ENCODE measurements at regions not wholly inside any gene's neighbourhood (a gene's known extent, or its start where the extent isn't known, plus 50 kb on each side); places are given as distances from the start of the nearest gene placed in this dataset.
"Not testable (repeated sequence)": the region's sequence is repeated elsewhere in the genome, so short reads cannot be mapped to it uniquely, and the experiment has no call there.

DNA sequence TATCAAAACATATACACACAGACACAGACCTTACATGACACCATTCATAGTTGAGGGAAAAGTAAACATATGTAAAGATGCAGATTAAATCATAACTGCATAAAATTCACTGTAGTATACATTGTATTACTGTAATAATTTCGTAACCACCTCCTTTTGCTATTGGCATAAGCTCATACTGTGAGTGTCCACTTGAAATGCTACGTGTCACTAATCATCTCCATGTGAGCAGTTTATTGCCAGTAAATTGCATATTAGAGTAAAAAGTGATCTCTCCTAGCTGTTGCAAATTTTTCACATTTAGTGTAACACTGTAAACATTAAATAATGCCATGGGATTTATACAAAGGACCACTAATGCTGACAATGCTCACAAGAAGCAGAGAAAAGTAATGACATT, 256.7 kb upstream of the GNPDA2 start:
- WGBS, result 80% methylated on average over 2 of the region's 2 CpGs
- Histone ChIP-seq H3K36me3 (no peaks in the 10 kb centered on the region), H3K4me3 (no peak overlapping the region), H3K27ac (replicated peaks in 1 of 4) (no peak overlapping the region), H3K4me1 (no peaks in the 10 kb centered on the region), H3K27me3 (no peaks in the 10 kb centered on the region), H3K9me3 (no peaks in the 10 kb centered on the region)
- TF ChIP-seq POLR2AphosphoS5 (IDR thresholded peaks at IDR 0.05), result no peak
- TF ChIP-seq, protein P1, sequence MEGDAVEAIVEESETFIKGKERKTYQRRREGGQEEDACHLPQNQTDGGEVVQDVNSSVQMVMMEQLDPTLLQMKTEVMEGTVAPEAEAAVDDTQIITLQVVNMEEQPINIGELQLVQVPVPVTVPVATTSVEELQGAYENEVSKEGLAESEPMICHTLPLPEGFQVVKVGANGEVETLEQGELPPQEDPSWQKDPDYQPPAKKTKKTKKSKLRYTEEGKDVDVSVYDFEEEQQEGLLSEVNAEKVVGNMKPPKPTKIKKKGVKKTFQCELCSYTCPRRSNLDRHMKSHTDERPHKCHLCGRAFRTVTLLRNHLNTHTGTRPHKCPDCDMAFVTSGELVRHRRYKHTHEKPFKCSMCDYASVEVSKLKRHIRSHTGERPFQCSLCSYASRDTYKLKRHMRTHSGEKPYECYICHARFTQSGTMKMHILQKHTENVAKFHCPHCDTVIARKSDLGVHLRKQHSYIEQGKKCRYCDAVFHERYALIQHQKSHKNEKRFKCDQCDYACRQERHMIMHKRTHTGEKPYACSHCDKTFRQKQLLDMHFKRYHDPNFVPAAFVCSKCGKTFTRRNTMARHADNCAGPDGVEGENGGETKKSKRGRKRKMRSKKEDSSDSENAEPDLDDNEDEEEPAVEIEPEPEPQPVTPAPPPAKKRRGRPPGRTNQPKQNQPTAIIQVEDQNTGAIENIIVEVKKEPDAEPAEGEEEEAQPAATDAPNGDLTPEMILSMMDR (IDR thresholded peaks at IDR 0.05), result no peak
- TF ChIP-seq EP300 (IDR thresholded peaks at IDR 0.05), result no peak
- no peak for TF ChIP-seq POLR2A (IDR thresholded peaks at IDR 0.05; ENCODE audit: low read depth)
- intact Hi-C loops (cut with DNase I), result no loop called here
- DNase-seq (ENCODE audit: extremely low spot score), result no peak

DNA sequence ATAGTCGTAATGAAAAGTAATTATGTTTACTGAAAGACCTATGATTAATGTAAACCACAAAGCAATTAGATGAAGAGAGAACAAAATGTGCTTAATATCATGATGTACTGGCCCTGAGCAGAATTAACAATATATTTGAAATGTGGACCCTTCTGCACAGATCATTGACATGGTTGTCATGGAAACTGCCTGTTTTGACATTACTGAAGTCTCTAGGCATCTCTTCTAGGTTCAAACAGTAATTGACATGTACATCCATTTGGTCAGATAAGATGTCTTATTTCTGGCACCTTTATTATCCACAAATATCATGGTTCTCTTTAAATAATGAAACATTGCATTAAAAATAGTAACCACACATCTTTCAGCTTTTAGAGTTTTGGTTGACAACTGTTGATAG, 251.7 kb upstream of the GNPDA2 start:
- no peak overlapping the region for H3K4me3 ChIP-seq
- no peaks in the 10 kb centered on the region for H3K36me3 ChIP-seq
- no peak for DNase-seq (ENCODE audit: extremely low spot score)
- H3K9me3 ChIP-seq, result no peaks in the 10 kb centered on the region
- H3K27me3 ChIP-seq, result no peaks in the 10 kb centered on the region
- no peaks in the 10 kb centered on the region for H3K4me1 ChIP-seq
- intact Hi-C loops (cut with DNase I), result no loop called here
- no peak overlapping the region for H3K27ac ChIP-seq (replicated peaks in 1 of 4)
- WGBS, result 50% methylated on average over 1 of the region's 1 CpG
- TF ChIP-seq, protein P1 (IDR thresholded peaks at IDR 0.05), result no peak
- TF ChIP-seq POLR2AphosphoS5 (IDR thresholded peaks at IDR 0.05) (no peak), EP300 (IDR thresholded peaks at IDR 0.05) (no peak), POLR2A (IDR thresholded peaks at IDR 0.05; ENCODE audit: low read depth) (no peak)

DNA sequence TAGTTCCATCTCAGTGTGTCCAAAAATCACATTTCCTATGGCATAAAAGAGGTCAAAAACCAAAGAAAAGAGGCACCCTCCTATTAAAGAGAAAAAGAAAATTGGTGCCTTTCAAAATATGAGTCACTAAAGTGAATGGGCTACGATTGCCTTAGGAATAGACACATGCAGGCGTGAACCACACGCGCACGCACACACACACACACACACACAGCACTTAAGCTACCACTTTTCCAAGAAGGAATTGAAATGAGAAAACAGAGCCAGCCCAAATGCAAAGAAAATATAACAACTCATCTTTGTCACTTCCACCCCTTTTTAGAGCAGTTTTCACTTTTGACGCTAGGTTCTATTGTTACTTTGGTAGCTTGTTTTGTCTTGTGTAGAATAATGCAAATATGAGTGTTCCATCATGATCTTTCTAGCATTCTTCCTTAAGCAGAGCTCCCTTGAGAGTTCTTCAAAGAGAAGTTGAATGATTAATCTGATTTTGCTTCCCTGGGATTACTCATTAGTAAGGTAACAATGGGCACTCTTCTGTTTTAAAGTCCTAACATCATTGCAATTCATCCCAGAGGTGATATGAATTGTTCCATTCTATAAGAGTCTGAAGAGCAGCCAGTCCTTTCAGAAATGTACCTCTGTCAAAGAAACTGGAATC, 239.2 kb upstream of the GNPDA2 start:
- intact Hi-C loops (cut with DNase I), result no loop called here
- TF ChIP-seq POLR2AphosphoS5 (IDR thresholded peaks at IDR 0.05) (no peak), EP300 (IDR thresholded peaks at IDR 0.05) (no peak), POLR2A (IDR thresholded peaks at IDR 0.05; ENCODE audit: low read depth) (no peak)
- TF ChIP-seq, protein P1 (IDR thresholded peaks at IDR 0.05), result no peak
- no peaks in the 10 kb centered on the region for H3K4me1 ChIP-seq
- peaks cover 0 to 5% (median 0%) of the 10 kb centered on the region in 4 donors for H3K9me3 ChIP-seq
- H3K4me3 ChIP-seq, result no peak overlapping the region
- no peak for DNase-seq (ENCODE audit: extremely low spot score)
- H3K36me3 ChIP-seq, result no peaks in the 10 kb centered on the region
- H3K27me3 ChIP-seq, result no peaks in the 10 kb centered on the region
- 90% methylated on average over 6 of the region's 6 CpGs for WGBS
- H3K27ac ChIP-seq (replicated peaks in 1 of 4), result no peak overlapping the region

DNA sequence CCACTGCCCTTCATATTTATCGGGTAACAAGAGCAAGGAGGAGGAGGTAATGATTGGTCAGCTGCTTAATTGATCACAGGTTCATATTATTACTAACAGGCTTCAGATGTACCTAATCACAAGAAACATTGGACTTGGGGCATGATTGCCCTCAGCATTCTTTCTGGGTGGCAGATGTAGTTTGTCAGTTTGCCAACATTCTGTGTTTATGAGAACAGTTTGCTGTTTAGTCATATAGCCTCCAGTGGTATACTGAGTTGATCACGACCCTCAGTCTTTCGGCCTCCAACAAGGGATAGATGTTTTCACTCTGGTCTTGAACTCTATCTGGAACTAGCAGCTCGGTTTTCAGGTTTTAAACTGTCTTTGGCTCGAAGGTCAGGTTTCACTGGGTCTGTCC, 237.7 kb upstream of the GNPDA2 start:
- H3K9me3 ChIP-seq; H3K4me3 ChIP-seq; H3K27ac ChIP-seq (replicated peaks in 1 of 4); H3K36me3 ChIP-seq; DNase-seq (ENCODE audit: extremely low spot score); H3K27me3 ChIP-seq; intact Hi-C loops (cut with DNase I); H3K4me1 ChIP-seq: not testable (repeated sequence)
- WGBS, result 71% methylated on average over 5 of the region's 5 CpGs

DNA sequence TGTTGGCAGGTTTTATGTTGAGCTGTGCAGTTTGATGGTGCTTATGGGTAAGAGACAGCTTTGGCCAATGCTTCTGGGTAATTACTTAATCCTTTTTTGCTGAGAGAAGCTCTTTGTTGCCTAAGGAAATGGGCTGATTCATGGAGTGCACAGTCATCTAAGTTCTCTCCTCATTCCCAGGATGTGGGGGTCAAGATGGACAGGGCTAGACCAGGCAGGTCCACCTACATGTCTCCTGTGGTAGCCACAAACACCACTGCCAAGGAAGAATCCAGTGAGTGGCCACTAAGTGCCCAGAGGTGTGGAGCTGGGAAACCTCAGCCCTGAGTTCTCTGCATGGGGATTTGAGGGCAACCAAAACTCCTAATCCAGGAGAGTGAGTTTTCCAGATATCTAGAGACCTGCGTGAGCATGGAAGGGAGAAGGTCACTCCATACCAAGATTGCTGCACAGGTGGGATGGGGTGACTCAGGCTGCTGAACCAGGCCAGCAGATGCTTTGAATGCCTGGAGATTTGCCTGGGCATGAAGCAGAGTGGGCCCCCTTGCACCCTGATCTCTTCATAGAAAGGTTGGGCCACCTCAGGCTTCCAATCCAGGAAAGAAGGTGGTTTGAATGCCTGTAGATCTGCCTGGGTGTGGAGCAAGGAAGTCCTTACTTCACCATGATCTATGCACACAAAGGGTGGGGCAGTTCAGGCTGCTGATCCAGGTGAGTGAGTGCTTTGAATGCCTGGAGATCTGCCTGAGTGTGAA, 234.8 kb upstream of the GNPDA2 start:
- peaks cover 0 to 5% (median 0%) of the 10 kb centered on the region in 4 donors for H3K9me3 ChIP-seq
- no peak for TF ChIP-seq POLR2A (IDR thresholded peaks at IDR 0.05; ENCODE audit: low read depth)
- intact Hi-C loops (cut with DNase I), result no loop called here
- H3K36me3 ChIP-seq, result no peaks in the 10 kb centered on the region
- H3K4me3 ChIP-seq, result no peak overlapping the region
- H3K4me1 ChIP-seq, result no peaks in the 10 kb centered on the region
- WGBS, result 100% methylated on average over 1 of the region's 1 CpG
- DNase-seq (ENCODE audit: extremely low spot score), result no peak
- H3K27ac ChIP-seq (replicated peaks in 1 of 4), result no peak overlapping the region
- no peaks in the 10 kb centered on the region for H3K27me3 ChIP-seq
